Upper lobe of right lung (tissue), 1 donor: ENCODE measurements at regions not wholly inside any gene's neighbourhood (a gene's known extent, or its start where the extent isn't known, plus 50 kb on each side); places are given as distances from the start of the nearest gene placed in this dataset.
"Not testable (repeated sequence)": the region's sequence is repeated elsewhere in the genome, so short reads cannot be mapped to it uniquely, and the experiment has no call there.

Experiments used
- ATAC-seq: fragments of 200-7000 bp; cut with Tn5 transposase; one replicate; pipeline ENCODE4 v1.9.1; 2020; ENCODE audit warnings: mild to moderate bottlenecking, moderate library complexity
- DNase-seq: peaks from one replicate; pipeline ENCODE4 v3.0.0-alpha.2; 2020
- H3K27ac ChIP-seq: fragments of 200-600 bp; one replicate; pipeline ENCODE4 v1.8.0; 2022
- H3K27me3 ChIP-seq: fragments of 200-600 bp; one replicate; pipeline ENCODE4 v1.8.0; 2022; ENCODE audit warnings: mild to moderate bottlenecking
- H3K36me3 ChIP-seq: fragments of 200-600 bp; one replicate; pipeline ENCODE4 v1.8.0; 2022
- H3K4me1 ChIP-seq: fragments of 200-600 bp; one replicate; pipeline ENCODE4 v1.8.0; 2022
- H3K4me3 ChIP-seq: fragments of 200-600 bp; one replicate; pipeline ENCODE4 v1.8.0; 2022; ENCODE audit warnings: mild to moderate bottlenecking
- H3K9me3 ChIP-seq: fragments of 200-600 bp; one replicate; pipeline ENCODE4 v1.8.0; 2022
- CTCF ChIP-seq: fragments of 200-600 bp; IDR thresholded peaks from one replicate; pipeline ENCODE4 v1.8.0; 2022; ENCODE audit warnings: antibody characterized with exemption
- intact Hi-C: fragments of 100-400 bp; cut with DNase I; formaldehyde crosslinking; loops from one replicate; pipeline ENCODE4 v1.11.0; 2022
- donor health status: DM: no; HTN: yes; CAD: no; lungs with severe emphysema.

- no peaks in the 10 kb centered on the region for H3K4me1 ChIP-seq
- DNase-seq (peak; percentile 73), ATAC-seq (peak; percentile 98)
- no peak overlapping the region for H3K4me3 ChIP-seq
- H3K27me3 ChIP-seq = peaks cover 26% of the 10 kb centered on the region
- H3K36me3 ChIP-seq = no peaks in the 10 kb centered on the region
- no peaks in the 10 kb centered on the region for H3K9me3 ChIP-seq
- peak; percentile 89 for TF ChIP-seq CTCF
- intact Hi-C loops = loop anchor here (5.0 kb wide), 1 partner anchor 98 kb away; no protein-coding TSS in a partner anchor
- H3K27ac ChIP-seq = no peak overlapping the region
Measured at GRCh38 chr9:33623658-33624586, 99.9 kb downstream of the ANKRD18B start.

- H3K36me3 ChIP-seq, intact Hi-C loops, H3K9me3 ChIP-seq, H3K4me3 ChIP-seq, DNase-seq, H3K4me1 ChIP-seq, H3K27ac ChIP-seq, ATAC-seq: not testable (repeated sequence)
- peaks cover 28% of the 10 kb centered on the region for H3K27me3 ChIP-seq
Measured at GRCh38 chr9:33628318-33628717, 104.3 kb downstream of the ANKRD18B start.

GRCh38 chr9:33628865-33629410 lies 104.9 kb downstream of the ANKRD18B start:
- Histone ChIP-seq H3K4me1 (no peaks in the 10 kb centered on the region), H3K9me3 (no peaks in the 10 kb centered on the region), H3K36me3 (no peaks in the 10 kb centered on the region), H3K27ac (no peak overlapping the region), H3K27me3 (peaks cover 31% of the 10 kb centered on the region), H3K4me3 (no peak overlapping the region)
- ATAC-seq (no peak), DNase-seq (no peak)
- TF ChIP-seq CTCF = no peak
- intact Hi-C loops = no loop called here

- no peak for ATAC-seq
- Histone ChIP-seq H3K27ac (no peak overlapping the region), H3K27me3 (peaks cover 48% of the 10 kb centered on the region), H3K36me3 (no peaks in the 10 kb centered on the region), H3K4me1 (no peaks in the 10 kb centered on the region), H3K9me3 (no peaks in the 10 kb centered on the region), H3K4me3 (no peak overlapping the region)
- intact Hi-C loops = no loop called here
- no peak for DNase-seq
- TF ChIP-seq CTCF = no peak
Measured at GRCh38 chr9:33633636-33634035, 109.6 kb downstream of the ANKRD18B start.

- H3K27me3 ChIP-seq = peaks cover 60% of the 10 kb centered on the region
- H3K9me3 ChIP-seq = no peaks in the 10 kb centered on the region
- no peak for DNase-seq
- no peak for TF ChIP-seq CTCF
- intact Hi-C loops = no loop called here
- no peak for ATAC-seq
- H3K36me3 ChIP-seq = no peaks in the 10 kb centered on the region
- H3K4me3 ChIP-seq = no peak overlapping the region
- H3K4me1 ChIP-seq = no peaks in the 10 kb centered on the region
- H3K27ac ChIP-seq = no peak overlapping the region
Measured at GRCh38 chr9:33637881-33638280, 113.8 kb downstream of the ANKRD18B start.

- Histone ChIP-seq H3K36me3 (no peaks in the 10 kb centered on the region), H3K27me3 (peaks cover 54% of the 10 kb centered on the region), H3K4me1 (no peaks in the 10 kb centered on the region), H3K9me3 (no peaks in the 10 kb centered on the region), H3K27ac (no peak overlapping the region), H3K4me3 (no peak overlapping the region)
- TF ChIP-seq CTCF = no peak
- no peak for ATAC-seq
- intact Hi-C loops = no loop called here
- DNase-seq = no peak
Measured at GRCh38 chr9:33638391-33638915, 114.4 kb downstream of the ANKRD18B start.
